HG02623 (cell line): ENCODE measurements at regions not wholly inside any gene's neighbourhood (a gene's known extent, or its start where the extent isn't known, plus 50 kb on each side); places are given as distances from the start of the nearest gene placed in this dataset.
"Not testable (repeated sequence)": the region's sequence is repeated elsewhere in the genome, so short reads cannot be mapped to it uniquely, and the experiment has no call there.

Experiments
- ATAC-seq: cut with Tn5 transposase; IDR thresholded peaks from one replicate; pipeline ENCODE4 v1.9.1; 2021; ENCODE audit warnings: moderate library complexity; ENCODE audit not compliant: unreplicated experiment

GRCh38 chr4:13761581-13761980 lies 134.1 kb upstream of the BOD1L1 start:
- not testable (repeated sequence) for ATAC-seq

GRCh38 chr4:13762130-13762529 lies 134.6 kb upstream of the BOD1L1 start:
- no peak for ATAC-seq

GRCh38 chr4:13763707-13764106 lies 136.2 kb upstream of the BOD1L1 start:
- no peak for ATAC-seq

GRCh38 chr4:13765539-13765938 lies 138.0 kb upstream of the BOD1L1 start:
- ATAC-seq, result no peak

DNA sequence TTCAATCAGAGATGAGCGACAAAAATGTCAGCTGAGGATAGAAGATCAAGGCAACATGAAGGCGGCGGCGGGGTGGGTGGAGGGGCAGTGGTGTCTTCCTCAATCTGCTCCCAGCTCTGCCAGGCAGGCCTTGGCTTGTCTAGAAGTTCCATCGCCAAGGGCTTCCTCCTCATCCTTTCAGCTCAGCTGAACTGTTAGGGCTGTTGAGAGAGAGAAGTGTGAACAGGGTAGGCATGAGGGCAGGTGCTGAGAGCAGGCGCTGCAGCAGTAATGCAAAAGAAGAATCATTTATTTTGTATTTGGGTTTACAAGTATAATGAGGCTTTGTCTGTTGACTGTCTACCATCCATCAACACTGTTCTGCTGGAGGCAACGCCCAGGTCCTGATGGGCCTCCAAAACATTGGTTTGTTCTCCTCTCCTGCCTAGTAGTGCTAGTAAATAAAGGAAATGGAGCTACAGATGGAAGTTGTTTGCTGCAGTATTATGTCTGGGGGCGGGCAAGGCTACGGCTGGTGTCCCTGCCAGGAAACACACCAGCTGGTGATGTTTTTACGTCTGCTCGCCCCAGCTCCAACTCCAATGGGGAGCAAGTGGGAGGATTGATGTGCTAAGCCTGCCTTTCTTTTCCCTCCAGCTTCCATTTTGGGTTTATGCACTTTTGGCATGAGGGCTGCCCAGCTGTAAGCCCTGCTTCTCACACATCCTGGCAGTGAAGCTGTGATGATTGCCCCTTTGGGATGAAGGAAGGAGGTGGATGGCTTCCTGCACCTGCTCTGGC lies 139.4 kb upstream of the BOD1L1 start:
- no peak for ATAC-seq

DNA sequence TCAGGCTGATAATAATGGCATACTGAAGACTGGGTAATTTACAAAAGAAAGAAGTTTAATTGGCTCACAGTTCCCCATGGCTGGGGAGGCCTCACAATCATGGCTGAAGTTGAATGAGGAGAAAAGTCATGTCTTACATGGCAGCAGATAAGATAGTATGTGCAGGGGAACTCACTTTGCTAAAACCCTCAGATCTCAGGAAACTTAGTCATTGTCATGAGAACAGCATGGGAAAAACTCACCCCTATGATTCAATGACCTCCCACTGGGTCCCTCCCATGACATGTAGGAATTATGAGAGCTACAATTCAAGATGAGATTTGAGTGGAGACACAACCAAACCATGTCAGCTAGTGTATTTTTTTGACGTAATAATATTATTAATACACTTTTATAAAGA lies 149.8 kb upstream of the BOD1L1 start:
- no peak for ATAC-seq

DNA sequence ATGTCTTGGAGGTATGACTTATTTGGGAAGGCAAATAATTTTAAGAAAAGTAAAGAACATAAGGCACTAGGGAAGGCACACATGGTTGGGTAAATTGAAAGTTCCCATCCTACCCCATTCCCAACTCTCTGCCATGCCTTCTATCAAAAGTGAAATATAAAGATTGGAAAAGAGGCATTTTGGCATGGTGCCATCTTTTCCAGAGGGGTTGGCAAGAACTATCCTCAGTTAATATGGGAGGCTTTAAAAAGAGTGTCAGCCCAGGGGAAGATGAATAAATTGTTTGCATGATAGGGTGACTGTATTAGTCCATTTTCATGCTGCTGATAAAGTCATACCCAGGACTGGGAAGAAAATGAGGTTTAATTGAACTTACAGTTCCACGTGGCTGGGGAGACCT lies 150.8 kb upstream of the BOD1L1 start:
- ATAC-seq, result no peak

- no peak for ATAC-seq
Observed at GRCh38 chr4:13782231-13782630, 154.7 kb upstream of the BOD1L1 start.

GRCh38 chr4:13783800-13784411 lies 156.4 kb upstream of the BOD1L1 start:
- ATAC-seq, result peak; percentile 33

GRCh38 chr4:13793020-13793710 lies 165.6 kb upstream of the BOD1L1 start:
- ATAC-seq, result no peak

DNA sequence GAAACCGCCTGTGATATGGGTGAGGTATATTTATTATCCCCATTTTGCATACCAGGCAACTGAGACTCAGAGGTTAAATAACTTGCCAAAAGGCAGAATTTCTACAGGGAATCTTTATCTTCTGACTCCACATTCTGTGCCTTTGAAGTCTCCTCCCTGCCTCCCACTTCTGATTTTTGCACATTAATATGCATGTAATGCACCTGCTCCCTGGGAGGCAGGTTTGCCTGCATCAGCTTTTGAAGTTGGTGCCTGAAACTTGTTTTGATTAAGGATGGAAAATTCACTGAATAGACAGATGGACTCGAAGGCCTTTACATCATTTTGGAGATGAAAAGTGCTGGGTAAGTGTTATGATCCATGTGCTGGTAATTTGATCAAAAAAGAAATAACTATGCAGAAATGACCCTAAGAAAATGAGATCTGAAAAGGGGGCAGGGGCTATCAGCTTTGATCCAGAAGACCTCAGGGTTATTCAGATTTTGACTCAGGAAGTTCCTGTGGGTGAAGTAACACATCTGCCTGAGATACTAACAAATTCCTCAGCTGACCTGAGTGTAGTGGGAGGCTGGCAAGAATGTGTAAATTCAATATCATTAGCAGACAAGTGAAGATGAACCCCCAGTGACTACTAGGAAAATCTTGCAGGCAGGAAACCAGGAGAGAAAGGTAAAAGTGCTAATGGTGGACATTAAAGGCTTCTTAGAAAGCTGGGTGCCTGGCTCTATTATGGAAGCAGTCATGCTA lies 167.5 kb upstream of the BOD1L1 start:
- no peak for ATAC-seq

DNA sequence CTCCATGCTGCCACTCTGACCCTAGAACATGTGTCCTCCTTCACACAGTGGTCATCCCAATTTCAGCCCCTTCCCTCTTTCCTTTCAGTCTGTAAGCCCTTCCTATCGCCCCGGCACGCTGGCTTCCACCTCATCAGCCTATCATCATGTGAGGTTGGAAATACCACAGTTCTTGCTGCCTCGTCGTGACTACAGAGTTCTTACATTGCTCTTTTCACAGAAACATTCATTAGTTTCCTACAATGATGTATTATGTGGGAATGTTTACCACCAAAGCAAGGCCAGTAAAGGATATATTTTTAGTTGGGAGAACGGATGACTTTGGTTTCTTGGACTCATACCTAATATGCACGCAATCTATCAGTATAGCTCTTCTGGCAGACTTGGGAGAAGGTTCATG lies 169.5 kb upstream of the BOD1L1 start:
- no peak for ATAC-seq

GRCh38 chr4:13815231-13815630 lies 187.7 kb upstream of the BOD1L1 start:
- ATAC-seq, result no peak

DNA sequence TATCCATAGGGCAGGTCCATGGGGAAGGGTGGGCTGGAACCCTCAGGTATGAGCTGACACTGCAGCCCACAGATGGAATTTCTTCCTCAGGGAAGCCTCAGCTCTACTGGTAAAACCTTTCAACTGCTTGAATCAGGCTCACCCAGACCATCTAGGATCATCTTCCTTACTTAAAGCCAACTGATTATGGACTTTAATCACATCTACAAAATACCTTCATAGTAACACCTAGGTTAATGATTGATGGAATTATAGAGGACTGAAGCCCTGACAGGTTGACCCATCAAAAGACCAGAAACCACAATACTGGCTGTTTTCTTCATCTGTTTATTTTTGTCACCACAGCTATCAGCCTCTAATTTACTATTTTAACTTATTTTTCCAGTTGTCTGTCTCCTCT lies 188.9 kb upstream of the BOD1L1 start:
- ATAC-seq, result no peak

- ATAC-seq, result no peak
Observed at GRCh38 chr4:13821522-13821921, 194.0 kb upstream of the BOD1L1 start.

DNA sequence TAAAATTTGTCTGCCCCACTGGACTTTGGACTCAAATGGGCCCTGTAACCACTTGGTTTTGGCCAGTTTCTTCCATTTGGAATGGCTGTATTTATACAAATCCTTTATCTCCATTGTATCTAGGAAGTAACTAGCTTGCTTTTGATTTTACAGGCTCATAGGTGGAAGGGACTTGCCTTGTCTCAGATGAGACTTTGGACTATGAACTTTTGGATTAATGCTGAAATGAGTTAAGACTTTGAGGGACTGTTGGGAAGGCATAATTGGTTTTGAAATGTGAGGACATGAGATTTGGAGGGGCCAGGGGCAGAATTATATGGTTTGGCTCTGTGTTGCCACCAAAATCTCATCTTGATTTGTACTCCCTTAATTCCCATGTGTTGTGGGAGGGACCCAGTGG lies 198.3 kb upstream of the BOD1L1 start:
- not testable (repeated sequence) for ATAC-seq

DNA sequence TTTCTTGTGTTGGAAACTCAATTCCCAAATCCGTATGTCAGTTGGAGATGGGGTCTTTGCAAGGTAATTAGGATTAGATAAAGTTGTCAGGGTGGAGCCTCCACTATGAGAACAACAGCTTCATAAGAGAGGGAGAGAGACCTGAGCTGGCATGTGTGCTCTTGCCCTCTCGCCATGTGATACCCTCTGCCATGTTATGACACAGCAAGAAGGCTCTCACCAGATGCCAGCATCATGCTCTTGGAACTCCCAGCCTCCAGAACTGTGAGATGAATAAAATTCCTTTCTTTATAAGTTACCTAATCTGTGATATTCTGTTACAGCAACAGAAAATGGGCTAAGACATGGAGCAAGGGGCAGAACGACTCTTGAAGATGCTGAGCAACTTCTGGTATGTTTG lies 201.9 kb upstream of the BOD1L1 start:
- ATAC-seq, result no peak

DNA sequence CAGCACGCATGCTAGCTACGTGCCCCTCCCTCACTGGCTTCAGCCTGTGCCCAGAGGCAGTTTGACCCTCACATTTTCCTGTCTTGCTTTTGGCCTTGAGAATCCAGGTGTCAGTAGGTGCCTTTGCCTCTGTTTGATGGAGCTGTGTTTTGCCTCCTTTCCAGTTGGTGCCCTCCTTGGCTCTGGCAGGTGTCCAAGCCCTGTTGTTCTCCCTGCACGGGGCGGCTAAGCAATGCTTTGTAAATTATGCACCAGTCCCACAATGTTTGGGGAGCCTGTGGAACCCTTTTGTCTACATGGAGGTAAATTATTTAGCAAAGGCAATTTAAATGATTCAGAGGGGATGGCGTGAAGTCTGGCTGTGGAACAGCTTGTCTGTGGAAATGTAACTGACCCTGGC lies 202.9 kb upstream of the BOD1L1 start:
- no peak for ATAC-seq

GRCh38 chr4:13833171-13833804 lies 205.8 kb upstream of the BOD1L1 start:
- no peak for ATAC-seq

DNA sequence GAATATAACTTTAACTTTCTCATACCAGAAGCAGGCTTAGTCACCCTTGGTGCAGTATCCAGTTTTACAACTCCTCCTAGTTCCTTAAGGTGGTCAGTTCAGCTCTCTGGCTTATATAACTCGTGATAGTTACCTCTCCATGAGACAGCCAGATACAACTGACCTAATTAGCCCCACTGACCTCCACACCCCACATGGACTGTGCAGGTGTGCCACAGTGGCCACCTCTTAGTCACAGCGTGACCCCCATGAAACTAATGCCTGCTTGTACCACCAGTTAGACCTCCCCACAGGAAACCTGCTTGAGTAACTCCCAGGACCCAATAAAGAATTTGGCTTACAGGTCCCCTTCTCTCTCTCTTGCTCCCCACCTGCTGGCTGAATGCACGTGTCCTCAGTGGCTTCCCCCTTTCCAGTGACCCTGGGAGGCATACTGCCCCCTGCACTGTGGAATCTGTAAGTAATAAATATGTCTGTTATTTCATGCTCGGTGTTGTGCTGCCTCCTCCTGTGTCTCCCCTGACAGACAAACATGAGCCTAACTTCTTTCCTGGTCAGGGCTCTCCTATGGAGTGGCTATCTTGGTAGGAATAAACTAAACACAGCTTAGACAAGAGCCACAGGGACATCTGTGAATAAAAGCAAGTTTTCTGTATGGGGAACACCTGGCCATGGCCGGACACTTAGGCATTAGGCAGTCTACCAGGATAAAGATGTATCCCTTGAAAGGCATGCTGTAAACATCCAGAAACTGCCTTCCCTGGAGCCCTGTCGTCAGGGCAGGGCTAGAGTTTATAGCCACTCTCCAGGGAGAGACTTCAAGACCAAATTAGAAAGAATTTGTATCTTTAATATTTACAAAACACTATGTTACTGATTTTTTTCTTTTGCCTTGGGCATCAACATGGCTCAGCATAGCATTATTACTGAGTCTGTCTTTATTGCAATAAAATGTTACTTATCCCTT lies 209.7 kb upstream of the BOD1L1 start:
- no peak for ATAC-seq
